D721Med (cell line): ENCODE measurements at regions not wholly inside any gene's neighbourhood (a gene's known extent, or its start where the extent isn't known, plus 50 kb on each side); places are given as distances from the start of the nearest gene placed in this dataset.

Experiments
- DNase-seq: peaks from one replicate; pipeline ENCODE4 v3.0.0; 2011; ENCODE audit warnings: low spot score; ENCODE audit not compliant: insufficient read length
- FAIRE-seq: peaks from 2 replicates; lab custom pipeline; 2011; peaks lifted over from hg19 to GRCh38; lab: Jason Lieb, UNC
- TF ChIP-seq, protein P1 (sequence below): IDR thresholded peaks from 2 replicates; pipeline ENCODE4 v1.5.1; 2012; ENCODE audit warnings: mild to moderate bottlenecking, control low read depth; ENCODE audit not compliant: insufficient read depth; ENCODE audit errors: missing control alignments

GRCh38 chr3:190194506-190194905, 73.8 kb upstream of the P3H2 start:
- DNase-seq = no peak
- no peak for FAIRE-seq
- TF ChIP-seq, protein P1, sequence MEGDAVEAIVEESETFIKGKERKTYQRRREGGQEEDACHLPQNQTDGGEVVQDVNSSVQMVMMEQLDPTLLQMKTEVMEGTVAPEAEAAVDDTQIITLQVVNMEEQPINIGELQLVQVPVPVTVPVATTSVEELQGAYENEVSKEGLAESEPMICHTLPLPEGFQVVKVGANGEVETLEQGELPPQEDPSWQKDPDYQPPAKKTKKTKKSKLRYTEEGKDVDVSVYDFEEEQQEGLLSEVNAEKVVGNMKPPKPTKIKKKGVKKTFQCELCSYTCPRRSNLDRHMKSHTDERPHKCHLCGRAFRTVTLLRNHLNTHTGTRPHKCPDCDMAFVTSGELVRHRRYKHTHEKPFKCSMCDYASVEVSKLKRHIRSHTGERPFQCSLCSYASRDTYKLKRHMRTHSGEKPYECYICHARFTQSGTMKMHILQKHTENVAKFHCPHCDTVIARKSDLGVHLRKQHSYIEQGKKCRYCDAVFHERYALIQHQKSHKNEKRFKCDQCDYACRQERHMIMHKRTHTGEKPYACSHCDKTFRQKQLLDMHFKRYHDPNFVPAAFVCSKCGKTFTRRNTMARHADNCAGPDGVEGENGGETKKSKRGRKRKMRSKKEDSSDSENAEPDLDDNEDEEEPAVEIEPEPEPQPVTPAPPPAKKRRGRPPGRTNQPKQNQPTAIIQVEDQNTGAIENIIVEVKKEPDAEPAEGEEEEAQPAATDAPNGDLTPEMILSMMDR = no peak

DNA sequence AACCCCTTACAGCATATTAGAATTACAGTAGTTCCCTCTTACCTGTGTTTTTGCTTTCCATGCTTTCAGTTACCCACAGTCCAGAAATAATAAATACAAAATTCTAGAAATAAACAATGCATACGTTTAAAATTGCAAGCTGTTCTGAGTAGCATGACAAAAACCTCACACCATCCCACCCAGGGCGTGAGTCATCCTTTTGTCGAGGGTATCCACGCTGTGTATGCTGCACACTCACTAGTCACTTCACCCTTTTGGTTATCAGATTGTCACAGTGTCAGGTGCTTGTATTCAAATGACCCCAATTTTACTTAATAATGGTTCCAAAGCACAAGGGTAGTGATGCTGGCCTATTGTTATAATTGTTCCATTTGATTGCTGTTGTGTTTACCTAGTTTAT, 72.5 kb upstream of the P3H2 start:
- DNase-seq (no peak), FAIRE-seq (no peak)
- TF ChIP-seq, protein P1 = no peak

DNA sequence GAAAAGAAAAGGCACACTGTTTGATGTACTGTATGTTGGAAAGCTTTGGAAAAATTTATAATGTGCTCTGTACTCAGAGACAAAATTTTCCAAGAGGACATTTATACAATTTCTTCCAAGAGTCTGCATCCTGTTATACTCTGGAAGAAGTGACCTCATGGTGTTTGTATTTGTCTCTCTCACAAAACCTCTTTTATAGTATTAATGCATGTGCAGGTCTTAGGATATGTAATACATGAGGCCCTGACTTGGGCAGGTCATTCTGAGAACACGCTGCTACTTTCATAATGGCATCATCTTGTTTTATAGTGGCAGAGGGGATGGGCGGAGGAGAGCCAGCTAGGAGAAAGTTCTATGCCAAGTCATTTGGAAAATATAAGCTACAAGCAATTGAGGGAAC, 72.0 kb upstream of the P3H2 start:
- DNase-seq = no peak
- no peak for FAIRE-seq
- TF ChIP-seq, protein P1 = no peak

- TF ChIP-seq, protein P1 = no peak
- FAIRE-seq = no peak
- DNase-seq = no peak
These were observed 71.4 kb upstream of the P3H2 start for GRCh38 chr3:190192087-190192486.

DNA sequence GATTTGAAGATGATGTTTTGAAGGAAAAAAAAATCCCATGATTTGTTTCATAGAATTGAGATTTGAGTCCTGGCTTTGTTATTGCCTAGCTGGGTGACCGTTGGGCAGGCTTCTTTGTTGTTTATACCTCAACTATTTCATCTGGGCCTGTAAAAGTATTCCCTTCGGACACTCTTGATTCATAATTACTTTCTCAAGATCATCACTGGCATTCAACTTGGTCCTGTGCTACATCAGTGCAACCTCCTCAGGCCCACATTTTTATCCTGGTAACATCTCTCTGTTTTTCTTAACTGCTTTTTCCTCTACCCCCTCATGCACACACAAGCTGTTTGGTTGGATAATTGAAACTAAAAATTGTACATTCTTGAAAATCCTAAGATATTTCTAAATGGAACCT, 67.5 kb upstream of the P3H2 start:
- TF ChIP-seq, protein P1 = no peak
- FAIRE-seq = no peak

GRCh38 chr3:190183121-190183520, 62.4 kb upstream of the P3H2 start:
- no peak for FAIRE-seq
- TF ChIP-seq, protein P1 = no peak
- no peak for DNase-seq

More for the DNA sequence above, 67.5 kb upstream of the P3H2 start:
- DNase-seq = no peak

DNA sequence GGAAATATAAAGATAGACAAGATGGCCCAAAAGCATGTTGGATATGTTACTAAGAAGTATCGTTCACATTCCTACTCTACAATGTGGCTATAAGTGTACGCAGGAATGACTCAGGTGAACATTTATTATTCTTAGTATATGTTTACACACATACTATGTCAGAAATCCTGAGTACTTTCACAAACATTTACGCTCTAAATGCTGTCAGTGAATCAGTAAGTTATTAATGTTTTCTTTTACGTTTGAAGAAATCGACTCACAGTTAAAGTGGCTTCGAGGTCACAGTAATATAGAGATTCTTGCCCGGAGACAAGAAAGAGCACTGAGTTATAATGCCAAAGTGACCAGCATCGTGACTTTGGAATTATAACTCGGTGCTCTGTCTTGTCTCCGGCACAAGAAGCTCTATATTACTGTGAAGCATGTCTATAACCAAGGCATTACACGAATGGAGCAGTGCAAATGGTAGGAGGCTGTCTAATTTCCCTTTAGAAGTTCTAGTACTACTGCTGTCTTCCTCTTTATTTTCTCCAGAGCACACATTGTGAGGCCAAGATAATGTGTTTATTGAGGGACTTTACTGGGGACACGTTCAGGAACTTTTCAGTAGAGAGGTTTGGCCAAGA, 61.8 kb upstream of the P3H2 start:
- TF ChIP-seq, protein P1 = no peak
- DNase-seq = no peak
- FAIRE-seq = no peak
